ENCODE measurements at regions not wholly inside any gene's neighbourhood (a gene's known extent, or its start where the extent isn't known, plus 50 kb on each side); places are given as distances from the start of the nearest gene placed in this dataset.

DNA sequence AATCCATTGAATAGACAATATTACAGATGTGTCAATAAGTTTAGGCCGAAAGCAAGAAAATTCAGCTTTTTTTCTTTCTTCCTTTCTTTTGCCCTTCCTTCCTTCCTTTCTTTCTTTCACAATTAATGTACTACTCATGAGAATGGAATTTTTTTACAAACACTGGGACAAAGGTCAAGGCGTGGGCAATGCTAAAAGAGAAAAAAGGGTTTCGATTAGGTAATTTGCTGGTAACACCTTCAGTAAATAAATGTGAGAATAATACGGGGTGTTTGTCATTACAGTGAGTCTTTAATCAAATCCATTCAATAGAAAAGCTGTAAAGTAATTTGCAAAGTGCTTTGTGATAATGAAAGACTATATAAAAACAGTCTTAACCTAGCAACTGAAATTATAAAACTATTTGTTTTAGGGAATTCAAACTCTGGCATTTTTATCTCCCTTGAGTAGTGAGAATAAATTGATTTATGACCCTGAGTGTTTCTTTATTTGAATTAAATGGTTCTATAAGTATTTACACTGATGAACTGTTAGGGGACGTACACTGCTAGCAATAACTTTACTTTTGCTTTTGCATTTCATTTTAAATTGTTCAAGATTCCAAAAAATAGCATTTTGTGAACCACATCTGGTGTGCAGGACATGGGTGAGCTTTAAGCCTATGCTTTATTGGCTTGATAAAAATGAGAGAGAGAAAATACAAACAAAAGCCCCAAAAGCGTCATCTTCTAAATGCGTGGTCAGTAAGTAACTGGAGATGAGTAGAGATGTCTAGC is 104.2 kb upstream of the THRB start:
- Histone ChIP-seq H3K4me1 (ENCODE audit: control insufficient read depth, insufficient read depth, low read length) (no peaks in the 10 kb centered on the region), H3K36me3 (ENCODE audit: control insufficient read depth, insufficient read depth, low read length) (no peaks in the 10 kb centered on the region), H3K27me3 (ENCODE audit: control insufficient read depth, insufficient read depth, low read length) (no peaks in the 10 kb centered on the region), H3K27ac (ENCODE audit: low read length) (no peak overlapping the region), H3K9me3 (ENCODE audit: control insufficient read depth, insufficient read depth, low read depth, low read length) (no peaks in the 10 kb centered on the region), H3K4me3 (ENCODE audit: low read depth in 2 of 2, low read length in 2 of 2) (no peak overlapping the region)
- ChIA-PET CTCF (no interaction called here), POLR2A (no interaction called here)
- TF ChIP-seq, protein P1, sequence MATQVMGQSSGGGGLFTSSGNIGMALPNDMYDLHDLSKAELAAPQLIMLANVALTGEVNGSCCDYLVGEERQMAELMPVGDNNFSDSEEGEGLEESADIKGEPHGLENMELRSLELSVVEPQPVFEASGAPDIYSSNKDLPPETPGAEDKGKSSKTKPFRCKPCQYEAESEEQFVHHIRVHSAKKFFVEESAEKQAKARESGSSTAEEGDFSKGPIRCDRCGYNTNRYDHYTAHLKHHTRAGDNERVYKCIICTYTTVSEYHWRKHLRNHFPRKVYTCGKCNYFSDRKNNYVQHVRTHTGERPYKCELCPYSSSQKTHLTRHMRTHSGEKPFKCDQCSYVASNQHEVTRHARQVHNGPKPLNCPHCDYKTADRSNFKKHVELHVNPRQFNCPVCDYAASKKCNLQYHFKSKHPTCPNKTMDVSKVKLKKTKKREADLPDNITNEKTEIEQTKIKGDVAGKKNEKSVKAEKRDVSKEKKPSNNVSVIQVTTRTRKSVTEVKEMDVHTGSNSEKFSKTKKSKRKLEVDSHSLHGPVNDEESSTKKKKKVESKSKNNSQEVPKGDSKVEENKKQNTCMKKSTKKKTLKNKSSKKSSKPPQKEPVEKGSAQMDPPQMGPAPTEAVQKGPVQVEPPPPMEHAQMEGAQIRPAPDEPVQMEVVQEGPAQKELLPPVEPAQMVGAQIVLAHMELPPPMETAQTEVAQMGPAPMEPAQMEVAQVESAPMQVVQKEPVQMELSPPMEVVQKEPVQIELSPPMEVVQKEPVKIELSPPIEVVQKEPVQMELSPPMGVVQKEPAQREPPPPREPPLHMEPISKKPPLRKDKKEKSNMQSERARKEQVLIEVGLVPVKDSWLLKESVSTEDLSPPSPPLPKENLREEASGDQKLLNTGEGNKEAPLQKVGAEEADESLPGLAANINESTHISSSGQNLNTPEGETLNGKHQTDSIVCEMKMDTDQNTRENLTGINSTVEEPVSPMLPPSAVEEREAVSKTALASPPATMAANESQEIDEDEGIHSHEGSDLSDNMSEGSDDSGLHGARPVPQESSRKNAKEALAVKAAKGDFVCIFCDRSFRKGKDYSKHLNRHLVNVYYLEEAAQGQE (IDR thresholded peaks at IDR 0.05; ENCODE audit: insufficient read depth in 1 of 2, low read depth in 2 of 2, low read length in 1 of 2): no peak
- TF ChIP-seq, protein P2, sequence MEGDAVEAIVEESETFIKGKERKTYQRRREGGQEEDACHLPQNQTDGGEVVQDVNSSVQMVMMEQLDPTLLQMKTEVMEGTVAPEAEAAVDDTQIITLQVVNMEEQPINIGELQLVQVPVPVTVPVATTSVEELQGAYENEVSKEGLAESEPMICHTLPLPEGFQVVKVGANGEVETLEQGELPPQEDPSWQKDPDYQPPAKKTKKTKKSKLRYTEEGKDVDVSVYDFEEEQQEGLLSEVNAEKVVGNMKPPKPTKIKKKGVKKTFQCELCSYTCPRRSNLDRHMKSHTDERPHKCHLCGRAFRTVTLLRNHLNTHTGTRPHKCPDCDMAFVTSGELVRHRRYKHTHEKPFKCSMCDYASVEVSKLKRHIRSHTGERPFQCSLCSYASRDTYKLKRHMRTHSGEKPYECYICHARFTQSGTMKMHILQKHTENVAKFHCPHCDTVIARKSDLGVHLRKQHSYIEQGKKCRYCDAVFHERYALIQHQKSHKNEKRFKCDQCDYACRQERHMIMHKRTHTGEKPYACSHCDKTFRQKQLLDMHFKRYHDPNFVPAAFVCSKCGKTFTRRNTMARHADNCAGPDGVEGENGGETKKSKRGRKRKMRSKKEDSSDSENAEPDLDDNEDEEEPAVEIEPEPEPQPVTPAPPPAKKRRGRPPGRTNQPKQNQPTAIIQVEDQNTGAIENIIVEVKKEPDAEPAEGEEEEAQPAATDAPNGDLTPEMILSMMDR (IDR thresholded peaks at IDR 0.05): no peak
- TF ChIP-seq POLR2AphosphoS5 (IDR thresholded peaks at IDR 0.05; ENCODE audit: low read depth, low read length) (no peak), SIN3A (IDR thresholded peaks at IDR 0.05; ENCODE audit: borderline replicate concordance, insufficient read depth, low read depth, low read length) (no peak), TCF7L2 (IDR thresholded peaks at IDR 0.05; ENCODE audit: low read depth, low read length) (no peak)
- DNase-seq (ENCODE audit: low read depth, low spot score) (no peak), ATAC-seq (no peak)
- BruUV-seq (replicated peaks): no TSS peak
- intact Hi-C loops (cut with micrococcal nuclease; ENCODE audit: unreplicated experiment) (no loop called here), in situ Hi-C loops (cut with HindIII; ENCODE audit: low pct_unique_long_range_greater_than_20kb, low sequenced_read_pairs) (no loop called here)

DNA sequence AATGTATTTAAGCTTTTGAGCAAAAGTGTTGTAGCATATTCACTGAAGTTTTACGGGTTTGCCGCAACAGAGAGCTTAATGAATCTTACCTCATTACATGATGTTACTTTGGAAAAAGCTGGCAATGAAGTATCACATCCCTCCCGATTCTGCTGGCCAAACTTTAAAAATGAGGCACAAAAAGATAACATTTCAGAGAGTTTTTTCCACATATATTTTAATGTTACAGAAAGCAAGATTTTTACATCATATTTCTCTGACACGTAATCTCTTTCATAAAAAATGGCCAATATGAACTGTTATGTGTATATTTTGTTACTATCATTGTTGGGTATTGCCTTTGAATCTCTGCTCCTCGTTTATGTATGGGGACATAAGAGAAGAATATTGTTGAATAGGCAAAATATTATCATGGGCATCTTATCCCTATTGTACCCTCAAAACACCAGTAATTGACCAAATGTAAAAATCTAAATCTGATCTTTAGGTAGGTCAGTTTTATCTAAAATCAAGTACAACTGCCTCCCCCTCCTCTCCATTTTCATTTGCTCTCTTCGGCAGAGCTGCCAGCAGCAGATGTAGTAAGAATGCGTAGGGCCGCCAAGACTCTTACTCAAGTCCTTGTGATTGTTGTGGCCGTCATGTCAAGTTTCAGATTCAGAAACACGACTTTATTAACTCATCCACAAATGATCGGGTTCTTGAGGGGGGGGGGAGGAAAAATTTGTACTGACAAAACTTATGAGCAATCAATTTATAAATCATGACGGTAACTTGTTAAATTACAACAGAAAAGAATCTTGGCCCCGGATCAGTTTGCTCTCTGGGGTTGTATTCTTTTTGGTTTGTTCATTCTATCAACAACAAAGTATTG is 106.7 kb upstream of the THRB start:
- CTCF ChIA-PET: no interaction called here
- intact Hi-C loops (cut with micrococcal nuclease; ENCODE audit: unreplicated experiment): no loop called here

More for the DNA sequence above, 106.7 kb upstream of the THRB start:
- TF ChIP-seq POLR2AphosphoS5 (IDR thresholded peaks at IDR 0.05; ENCODE audit: low read depth, low read length): no peak
- TF ChIP-seq, protein P1 (IDR thresholded peaks at IDR 0.05; ENCODE audit: insufficient read depth in 1 of 2, low read depth in 2 of 2, low read length in 1 of 2): no peak
- TF ChIP-seq TCF7L2 (IDR thresholded peaks at IDR 0.05; ENCODE audit: low read depth, low read length): no peak
- TF ChIP-seq, protein P2 (IDR thresholded peaks at IDR 0.05): no peak
- no peak for TF ChIP-seq SIN3A (IDR thresholded peaks at IDR 0.05; ENCODE audit: borderline replicate concordance, insufficient read depth, low read depth, low read length)
- in situ Hi-C loops (cut with HindIII; ENCODE audit: low pct_unique_long_range_greater_than_20kb, low sequenced_read_pairs): no loop called here
- BruUV-seq (replicated peaks): no TSS peak
- H3K4me3 ChIP-seq (ENCODE audit: low read depth in 2 of 2, low read length in 2 of 2): no peak overlapping the region
- no peaks in the 10 kb centered on the region for H3K9me3 ChIP-seq (ENCODE audit: control insufficient read depth, insufficient read depth, low read depth, low read length)
- H3K4me1 ChIP-seq (ENCODE audit: control insufficient read depth, insufficient read depth, low read length): no peaks in the 10 kb centered on the region
- H3K27me3 ChIP-seq (ENCODE audit: control insufficient read depth, insufficient read depth, low read length): no peaks in the 10 kb centered on the region
- DNase-seq (ENCODE audit: low read depth, low spot score) (no peak), ATAC-seq (no peak)
- POLR2A ChIA-PET: no interaction called here
- H3K27ac ChIP-seq (ENCODE audit: low read length): no peak overlapping the region
- H3K36me3 ChIP-seq (ENCODE audit: control insufficient read depth, insufficient read depth, low read length): no peaks in the 10 kb centered on the region
